Skin of body (tissue), 1 donor: ENCODE measurements at regions not wholly inside any gene's neighbourhood (a gene's known extent, or its start where the extent isn't known, plus 50 kb on each side); places are given as distances from the start of the nearest gene placed in this dataset.

ENCODE experiments used
- DNase-seq: peaks from one replicate; lab custom pipeline; 2025; lab: John Stamatoyannopoulos, UW

DNA sequence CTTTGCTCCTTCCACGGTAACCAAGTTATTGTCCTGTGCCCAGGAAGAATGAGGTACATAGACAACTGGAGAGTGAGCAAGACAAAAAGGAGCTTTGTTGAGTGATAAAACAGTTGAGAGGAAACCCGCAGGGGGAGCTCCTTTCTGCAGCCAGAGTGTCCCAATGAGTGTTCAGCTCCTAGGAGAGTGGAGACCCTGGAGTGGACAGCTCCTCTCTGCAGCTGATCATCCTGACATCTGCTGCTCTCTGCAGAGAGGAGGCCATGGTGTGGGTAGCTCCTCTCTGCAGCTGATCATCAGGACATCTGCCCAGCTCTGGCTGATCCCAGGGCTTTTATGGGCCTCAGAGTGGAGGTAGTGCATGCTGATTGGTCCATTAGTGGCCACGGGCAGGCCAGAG, 53.4 kb upstream of the PCDH15 start:
- DNase-seq = no peak

DNA sequence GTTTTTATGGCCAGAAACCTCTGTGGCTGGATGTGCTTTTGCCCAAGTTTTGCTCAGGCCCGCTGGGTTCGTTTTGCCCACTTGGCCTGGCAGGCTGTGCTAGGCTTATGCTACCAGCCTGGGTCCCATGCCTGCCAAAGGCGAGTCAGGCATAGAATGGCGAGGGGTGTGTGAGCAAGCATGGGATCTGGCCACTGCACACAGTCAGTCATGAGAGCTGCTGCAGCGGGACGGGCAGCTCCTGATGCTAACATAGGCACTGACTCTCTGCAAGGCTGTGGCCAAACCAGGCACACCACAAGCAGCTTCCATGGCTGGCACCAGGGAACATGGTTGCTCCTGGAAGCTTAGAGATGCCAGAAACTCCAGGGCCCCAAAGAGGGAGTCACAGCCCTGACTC, 52.9 kb upstream of the PCDH15 start:
- no peak for DNase-seq
